Stimulated activated naive CD8-positive, alpha-beta T cell treated with anti-CD3 and anti-CD28 coated beads, Interleukin-15, Interleukin-2, amounts not matched to agents 100 U/mL and 50 U/mL, for 24 hours (primary cell): ENCODE measurements at regions not wholly inside any gene's neighbourhood (a gene's known extent, or its start where the extent isn't known, plus 50 kb on each side); places are given as distances from the start of the nearest gene placed in this dataset.

ENCODE experiments used
- ATAC-seq: fragments of 150-1000 bp; cut with Tn5 transposase; one replicate; pipeline ENCODE4 v1.10.0; 2021
- DNase-seq: peaks from one replicate; pipeline ENCODE4 v3.0.0; 2021

DNA sequence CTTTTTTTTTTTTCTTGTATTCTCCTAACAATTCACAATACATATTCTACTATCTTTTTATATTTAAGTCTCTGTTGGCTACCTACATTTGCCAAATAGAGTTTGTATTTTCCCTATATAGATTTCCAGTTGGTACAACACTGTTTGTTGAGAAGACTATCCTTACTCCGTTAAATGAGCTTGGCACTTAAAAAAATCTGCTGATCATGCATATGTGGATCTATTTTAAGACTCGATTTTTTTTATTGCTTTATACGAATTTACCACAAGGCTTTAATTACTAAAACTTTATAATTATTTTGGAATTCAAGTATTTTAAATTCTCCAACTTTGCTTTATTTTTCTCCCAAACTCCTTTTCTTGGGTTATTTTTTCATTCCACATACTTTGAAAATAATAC is 855.6 kb downstream of the C6orf118 start:
- DNase-seq (no peak), ATAC-seq (no peak)

DNA sequence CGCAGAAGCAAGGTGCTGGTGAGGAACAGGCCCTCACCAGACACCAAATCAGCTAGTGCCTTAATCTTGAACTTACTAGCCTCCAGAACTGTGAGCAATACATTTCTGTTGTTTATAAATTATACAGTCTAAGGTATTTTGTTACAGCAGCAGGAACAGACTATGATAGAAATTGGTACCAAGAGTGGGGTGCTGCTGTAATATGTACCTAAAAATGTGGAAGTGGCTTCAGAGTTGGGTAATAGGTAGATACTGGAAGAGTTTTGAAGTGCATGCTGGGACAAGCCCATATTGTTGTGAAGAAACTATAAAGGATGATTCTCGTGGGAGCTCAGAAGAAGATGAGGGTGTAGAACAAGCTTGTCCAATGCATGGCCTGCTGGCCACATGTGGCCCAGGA is 866.8 kb downstream of the C6orf118 start:
- DNase-seq (no peak), ATAC-seq (no peak)

- DNase-seq: no peak
- no peak for ATAC-seq
These were observed 870.1 kb downstream of the C6orf118 start for GRCh38 chr6:164439331-164439730.

GRCh38 chr6:164436976-164437375 is 872.4 kb downstream of the C6orf118 start:
- DNase-seq (no peak), ATAC-seq (no peak)

- ATAC-seq (no peak), DNase-seq (no peak)
These were observed 881.5 kb downstream of the C6orf118 start for GRCh38 chr6:164427728-164428402.

DNA sequence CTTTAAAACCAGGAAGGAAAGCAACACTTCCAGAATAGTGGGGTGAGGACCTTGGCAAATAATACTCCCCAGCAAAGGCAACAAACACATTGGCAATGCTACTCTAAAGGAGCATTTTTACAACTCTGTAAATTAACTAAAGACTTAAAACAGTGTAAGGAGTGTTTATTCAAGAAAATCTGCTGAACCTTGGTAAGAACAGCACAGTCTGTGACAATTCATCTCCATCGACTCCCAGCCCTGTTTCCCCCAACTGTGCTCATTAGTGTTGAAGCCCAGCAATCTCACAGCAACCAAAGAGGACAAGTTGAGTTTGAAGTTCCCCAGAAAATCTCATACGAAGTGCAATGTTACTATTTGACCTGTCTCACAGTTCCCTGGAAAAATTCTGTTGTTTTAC is 884.9 kb downstream of the C6orf118 start:
- ATAC-seq (no peak), DNase-seq (no peak)

DNA sequence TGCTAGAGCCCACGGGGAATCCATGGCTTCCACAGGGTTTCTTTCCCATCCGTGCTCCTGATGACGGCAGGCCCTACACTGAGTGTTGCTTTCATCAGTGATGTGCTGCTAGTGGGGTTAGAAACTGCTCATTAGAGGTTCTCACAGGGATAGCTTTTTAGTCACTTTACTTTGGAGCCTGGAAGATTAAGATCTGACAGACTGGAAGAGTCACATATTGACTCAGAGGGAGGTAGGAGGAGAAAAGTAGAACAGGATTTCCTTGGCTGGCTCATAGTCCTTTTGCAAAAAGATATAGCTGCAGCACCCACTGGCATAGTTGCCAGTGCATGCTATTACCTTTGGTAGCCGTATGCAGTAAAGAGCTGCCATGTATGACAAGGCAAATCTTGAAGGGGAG is 890.3 kb downstream of the C6orf118 start:
- ATAC-seq: no peak

GRCh38 chr6:164418262-164418588 is 891.2 kb downstream of the C6orf118 start:
- ATAC-seq: no peak
- DNase-seq: no peak

More for the DNA sequence above, 890.3 kb downstream of the C6orf118 start:
- DNase-seq: no peak

DNA sequence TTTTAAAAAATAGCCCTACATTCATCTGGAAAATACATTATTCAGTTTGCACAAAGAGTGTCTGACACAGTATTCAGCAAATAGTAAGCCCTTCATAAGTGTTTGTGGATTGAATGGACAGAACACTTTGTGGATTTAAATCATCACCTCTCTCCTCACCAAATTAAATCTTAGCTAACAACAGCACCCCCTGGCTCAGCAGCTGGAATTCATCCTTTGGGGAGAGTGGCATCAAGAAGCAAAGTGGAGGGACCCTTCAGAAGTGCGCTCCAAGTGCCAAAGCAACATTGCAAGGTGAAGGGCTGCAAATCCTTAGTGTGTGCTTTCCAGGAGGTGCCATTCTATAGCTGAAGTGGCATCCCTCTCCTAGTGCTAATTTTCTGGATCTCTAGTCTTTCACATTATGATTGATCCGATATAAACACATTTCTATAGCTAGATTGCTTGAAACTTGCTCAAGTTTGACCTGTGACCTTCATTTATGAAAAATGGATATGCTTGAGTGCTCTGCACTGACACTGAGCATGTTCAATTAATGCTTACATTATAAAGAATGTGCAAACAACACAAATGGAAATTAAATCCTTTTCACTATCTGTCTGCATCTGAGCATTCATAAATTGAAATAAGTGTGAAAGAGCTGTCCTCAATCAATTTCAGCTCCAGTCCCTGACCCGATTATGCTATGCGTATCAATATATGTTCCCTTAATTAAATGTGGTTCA is 891.7 kb downstream of the C6orf118 start:
- no peak for DNase-seq
- ATAC-seq: no peak

GRCh38 chr6:164415832-164416563 is 893.4 kb downstream of the C6orf118 start:
- DNase-seq: no peak
- no peak for ATAC-seq

DNA sequence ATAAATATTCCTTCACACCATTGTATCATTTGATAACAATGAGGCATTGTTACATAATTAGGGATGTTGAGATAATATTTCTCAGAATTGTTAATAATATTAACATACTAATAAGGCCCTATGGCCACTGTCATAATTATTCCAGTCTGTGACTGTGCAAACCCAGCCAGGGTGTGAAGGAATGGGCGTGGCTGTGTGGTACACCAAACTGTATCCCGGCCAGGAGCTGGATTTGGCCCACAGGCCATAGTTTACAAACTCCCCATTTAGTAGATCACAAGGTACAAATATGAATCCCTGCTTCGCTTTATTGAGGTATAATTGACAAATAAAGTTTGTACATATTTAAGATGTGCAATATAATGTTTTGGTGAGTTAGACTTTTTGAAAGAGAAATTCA is 894.7 kb downstream of the C6orf118 start:
- ATAC-seq: no peak
- DNase-seq: no peak

DNA sequence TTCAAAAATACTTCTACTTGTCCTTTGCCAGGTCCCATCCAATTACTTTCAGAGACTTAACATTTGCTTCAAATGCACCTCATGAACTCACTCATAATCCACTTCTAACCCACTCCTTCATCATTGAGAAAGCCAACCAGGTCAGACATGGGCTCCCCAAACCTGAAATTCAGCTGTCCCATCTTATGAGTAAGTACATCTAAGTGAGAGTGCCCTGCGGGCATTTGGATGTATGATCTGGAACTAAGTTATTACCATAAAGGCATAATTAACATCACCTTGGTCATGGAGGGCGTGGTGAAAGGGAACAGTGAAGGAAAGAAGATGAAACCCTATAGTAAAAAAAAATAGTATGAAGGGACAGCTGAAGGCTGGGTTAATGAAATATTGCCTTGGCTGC is 896.8 kb downstream of the C6orf118 start:
- DNase-seq (no peak), ATAC-seq (no peak)

GRCh38 chr6:164410017-164410416 is 899.4 kb downstream of the C6orf118 start:
- no peak for ATAC-seq
- DNase-seq: no peak

DNA sequence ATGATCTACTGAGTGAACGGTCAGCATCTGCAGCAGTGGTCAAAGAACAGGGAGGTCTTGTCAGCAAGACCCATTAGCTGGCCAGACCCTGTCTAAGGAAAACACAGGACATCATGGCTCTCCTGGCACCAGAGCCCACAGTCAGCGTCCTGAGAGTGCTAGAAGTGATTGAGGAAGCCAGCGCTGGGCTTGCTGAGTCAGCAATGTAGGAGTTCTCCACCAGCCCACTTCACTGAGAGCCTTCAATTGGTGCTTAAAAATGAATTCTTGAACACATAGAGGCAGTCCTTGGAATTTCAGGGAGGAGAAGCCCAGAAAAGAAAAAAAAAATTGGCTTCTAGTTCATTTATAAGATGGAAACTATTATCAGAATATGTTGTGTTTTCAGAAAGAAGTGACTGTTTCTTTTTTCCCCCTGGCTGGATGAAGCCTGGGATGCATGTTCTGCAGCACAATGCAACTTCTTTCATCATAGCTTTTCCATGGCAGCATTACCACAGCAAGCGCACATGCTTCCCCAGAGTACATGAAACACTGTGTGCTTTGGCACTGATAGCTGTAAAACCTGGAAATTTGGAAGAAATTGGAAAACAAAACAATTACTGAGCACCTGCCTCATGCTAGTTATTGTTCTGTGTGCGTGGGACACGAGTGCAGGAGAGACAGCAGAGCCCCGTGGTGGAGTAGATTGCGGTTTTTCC is 899.9 kb downstream of the C6orf118 start:
- no peak for DNase-seq
- ATAC-seq: no peak

DNA sequence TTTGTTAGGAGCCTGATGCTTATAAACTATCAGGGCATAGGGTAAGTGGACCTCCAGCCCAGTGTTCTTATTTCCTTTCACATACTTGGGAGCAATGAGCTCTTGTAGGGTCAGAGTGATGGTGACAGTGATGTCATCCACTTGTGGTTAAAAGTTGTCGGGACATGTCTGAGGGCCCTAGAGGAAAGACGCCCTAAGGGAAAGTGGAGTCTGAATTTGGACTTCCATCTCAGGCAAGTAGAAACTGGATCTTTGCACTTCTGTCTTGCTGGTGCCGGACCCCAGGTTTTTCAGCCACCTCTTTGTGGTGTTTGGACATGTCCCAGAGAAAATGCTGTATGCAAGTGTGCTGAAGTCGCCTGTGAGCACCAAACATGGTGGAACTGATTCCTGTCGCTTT is 900.5 kb downstream of the C6orf118 start:
- DNase-seq: no peak
- ATAC-seq: no peak

GRCh38 chr6:164404812-164405488 is 904.5 kb downstream of the C6orf118 start:
- DNase-seq (no peak), ATAC-seq (no peak)

DNA sequence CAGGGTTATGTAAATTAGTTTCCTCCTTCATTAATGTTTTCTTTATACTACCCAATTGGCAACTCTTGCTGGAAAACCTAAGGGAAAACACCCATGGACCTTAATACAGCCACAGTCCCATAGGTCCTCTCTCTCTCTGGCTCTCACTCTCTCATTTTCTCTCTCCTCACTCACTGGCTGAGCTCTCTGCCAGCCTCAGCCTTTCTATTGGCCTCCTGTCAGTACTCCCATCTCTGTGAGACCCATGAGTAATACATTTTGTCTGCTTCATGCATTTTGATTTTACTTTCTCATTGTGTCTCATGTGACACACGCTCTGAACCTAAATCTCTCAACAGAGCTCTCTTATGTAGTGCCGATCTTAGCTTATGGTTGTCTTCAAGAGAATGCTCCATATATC is 907.5 kb downstream of the C6orf118 start:
- ATAC-seq (no peak), DNase-seq (no peak)

GRCh38 chr6:164398647-164399046 is 910.8 kb downstream of the C6orf118 start:
- DNase-seq (no peak), ATAC-seq (no peak)

DNA sequence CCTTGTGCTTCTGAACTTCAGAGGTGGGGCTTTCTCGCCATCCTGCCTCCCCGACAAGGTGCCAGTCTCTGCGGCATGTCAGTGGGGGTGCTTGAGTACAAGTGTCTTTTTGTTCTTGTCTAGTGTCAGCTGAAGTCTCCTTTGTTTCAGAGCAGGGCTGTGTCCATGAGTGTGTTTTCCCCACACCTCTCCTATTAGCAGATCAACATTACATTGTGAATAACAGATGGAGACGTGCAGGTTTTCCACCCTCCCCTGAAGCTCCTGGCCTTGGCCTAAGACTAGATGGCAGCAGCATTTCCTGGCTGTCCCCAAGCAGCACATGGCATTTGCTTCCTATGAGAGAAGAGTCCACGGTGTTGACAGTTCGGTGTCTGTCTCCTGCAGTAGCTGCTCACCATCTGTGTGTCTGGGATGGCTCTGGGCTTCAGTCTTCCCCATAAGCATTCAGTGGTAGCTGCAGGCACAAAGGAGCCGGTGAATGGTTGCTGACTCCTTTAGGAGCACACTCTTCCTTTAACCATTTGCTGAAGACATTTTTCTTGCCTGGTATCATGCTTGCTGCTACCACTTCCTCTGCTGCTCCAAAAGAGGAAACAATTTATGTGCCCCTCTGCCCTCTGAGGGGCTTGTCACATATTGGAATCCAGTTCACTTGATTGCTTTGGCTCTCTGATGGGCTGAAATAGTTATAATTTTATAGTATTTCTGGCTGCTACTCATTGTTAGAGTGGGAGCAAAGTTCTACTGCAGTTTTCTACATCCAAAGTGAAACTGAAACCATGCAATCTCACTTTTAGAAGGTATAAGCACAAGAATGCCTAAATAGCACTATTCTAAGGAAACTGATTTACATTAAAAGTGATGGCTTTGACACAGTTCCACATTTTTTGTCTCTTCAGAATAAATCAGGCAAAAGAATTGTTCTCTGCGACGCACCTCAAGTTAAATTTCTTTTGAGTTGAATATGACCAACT is 913.0 kb downstream of the C6orf118 start:
- DNase-seq (no peak), ATAC-seq (no peak)

DNA sequence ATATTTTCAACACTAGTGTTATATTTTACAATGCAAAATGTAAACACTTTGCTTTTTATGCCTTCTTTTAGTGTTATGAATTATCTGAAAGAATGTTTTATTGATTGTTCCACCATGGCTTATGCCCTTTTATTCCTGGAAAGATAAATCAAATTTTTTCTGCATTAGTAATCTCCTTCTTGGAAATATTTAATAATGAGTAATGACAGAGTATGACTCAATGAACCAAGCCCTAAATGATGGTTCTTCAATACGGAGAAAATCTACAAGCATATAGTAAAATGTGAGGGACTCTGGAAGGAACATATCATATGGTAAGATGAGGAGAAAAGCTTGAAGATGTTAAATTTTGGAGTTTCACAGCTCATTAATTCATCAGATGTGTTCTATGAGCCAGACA is 929.6 kb downstream of the C6orf118 start:
- ATAC-seq: no peak
- DNase-seq: no peak

GRCh38 chr6:164378330-164378729 is 931.1 kb downstream of the C6orf118 start:
- ATAC-seq: no peak
- no peak for DNase-seq
